OCI-LY3 (cell line): ENCODE measurements at regions not wholly inside any gene's neighbourhood (a gene's known extent, or its start where the extent isn't known, plus 50 kb on each side); places are given as distances from the start of the nearest gene placed in this dataset.

Experiments
- EZH2phosphoT487 ChIP-seq: fragments of 200-600 bp; shearing (Covaris generic); IDR thresholded peaks from 2 replicates; pipeline ENCODE4 v1.6.1; 2018; ENCODE audit warnings: antibody characterized with exemption, mixed run types, low read depth
- TF ChIP-seq, protein P1 (sequence below): fragments of 200-600, 300-600 bp; sonication (generic); IDR thresholded peaks from 2 replicates; pipeline ENCODE4 v1.5.1; 2014; ENCODE audit warnings: antibody characterized with exemption, low read length, low read depth

DNA sequence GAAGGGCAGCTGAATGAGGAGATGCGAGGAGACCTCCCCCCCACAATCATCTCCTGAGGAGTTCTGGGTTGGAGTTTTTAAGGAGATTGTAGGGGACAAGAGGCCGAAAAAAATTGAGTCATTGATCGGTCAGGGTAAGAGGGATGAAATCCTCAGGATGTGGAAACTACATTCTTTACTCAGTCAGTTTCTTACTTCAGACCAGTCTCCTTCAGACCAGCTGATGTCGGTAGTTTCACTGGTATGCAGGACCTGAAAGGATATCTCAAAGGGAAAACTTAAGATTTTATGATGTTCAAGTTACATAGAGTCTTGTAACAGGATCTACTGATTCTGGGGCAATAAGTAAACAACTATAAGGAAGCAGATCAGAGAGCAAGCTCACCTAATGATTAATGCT lies 51.7 kb upstream of the RFXAP start:
- TF ChIP-seq, protein P1, sequence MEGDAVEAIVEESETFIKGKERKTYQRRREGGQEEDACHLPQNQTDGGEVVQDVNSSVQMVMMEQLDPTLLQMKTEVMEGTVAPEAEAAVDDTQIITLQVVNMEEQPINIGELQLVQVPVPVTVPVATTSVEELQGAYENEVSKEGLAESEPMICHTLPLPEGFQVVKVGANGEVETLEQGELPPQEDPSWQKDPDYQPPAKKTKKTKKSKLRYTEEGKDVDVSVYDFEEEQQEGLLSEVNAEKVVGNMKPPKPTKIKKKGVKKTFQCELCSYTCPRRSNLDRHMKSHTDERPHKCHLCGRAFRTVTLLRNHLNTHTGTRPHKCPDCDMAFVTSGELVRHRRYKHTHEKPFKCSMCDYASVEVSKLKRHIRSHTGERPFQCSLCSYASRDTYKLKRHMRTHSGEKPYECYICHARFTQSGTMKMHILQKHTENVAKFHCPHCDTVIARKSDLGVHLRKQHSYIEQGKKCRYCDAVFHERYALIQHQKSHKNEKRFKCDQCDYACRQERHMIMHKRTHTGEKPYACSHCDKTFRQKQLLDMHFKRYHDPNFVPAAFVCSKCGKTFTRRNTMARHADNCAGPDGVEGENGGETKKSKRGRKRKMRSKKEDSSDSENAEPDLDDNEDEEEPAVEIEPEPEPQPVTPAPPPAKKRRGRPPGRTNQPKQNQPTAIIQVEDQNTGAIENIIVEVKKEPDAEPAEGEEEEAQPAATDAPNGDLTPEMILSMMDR = no peak
- no peak for TF ChIP-seq EZH2phosphoT487
